GM19463 (cell line): ENCODE measurements at regions not wholly inside any gene's neighbourhood (a gene's known extent, or its start where the extent isn't known, plus 50 kb on each side); places are given as distances from the start of the nearest gene placed in this dataset.
"Not testable (repeated sequence)": the region's sequence is repeated elsewhere in the genome, so short reads cannot be mapped to it uniquely, and the experiment has no call there.

ENCODE experiments used
- ATAC-seq: cut with Tn5 transposase; IDR thresholded peaks from one replicate; pipeline ENCODE4 v1.9.1; 2021; ENCODE audit warnings: mild to moderate bottlenecking, moderate library complexity; ENCODE audit not compliant: unreplicated experiment

GRCh38 chr12:73902260-73902659 is 635.4 kb upstream of the ATXN7L3B start:
- no peak for ATAC-seq

- ATAC-seq = no peak
Measured at GRCh38 chr12:73906757-73907156, 630.9 kb upstream of the ATXN7L3B start.

- ATAC-seq = no peak
Measured at GRCh38 chr12:73935817-73936216, 601.8 kb upstream of the ATXN7L3B start.

GRCh38 chr12:73947326-73948026 is 590.2 kb upstream of the ATXN7L3B start:
- no peak for ATAC-seq

- no peak for ATAC-seq
Measured at GRCh38 chr12:73950507-73950906, 587.1 kb upstream of the ATXN7L3B start.

GRCh38 chr12:73951956-73952703 is 585.5 kb upstream of the ATXN7L3B start:
- no peak for ATAC-seq

- ATAC-seq = no peak
Measured at GRCh38 chr12:73964641-73965040, 573.0 kb upstream of the ATXN7L3B start.

GRCh38 chr12:73973486-73973885 is 564.1 kb upstream of the ATXN7L3B start:
- no peak for ATAC-seq

GRCh38 chr12:73984552-73984951 is 553.1 kb upstream of the ATXN7L3B start:
- ATAC-seq = no peak

GRCh38 chr12:73991138-73991537 is 546.5 kb upstream of the ATXN7L3B start:
- no peak for ATAC-seq

- ATAC-seq = no peak
Measured at GRCh38 chr12:73998894-73999293, 538.7 kb upstream of the ATXN7L3B start.

GRCh38 chr12:74015118-74015517 is 522.5 kb upstream of the ATXN7L3B start:
- ATAC-seq = no peak

- not testable (repeated sequence) for ATAC-seq
Measured at GRCh38 chr12:74016324-74016723, 521.3 kb upstream of the ATXN7L3B start.

- ATAC-seq = no peak
Measured at GRCh38 chr12:74018849-74019248, 518.8 kb upstream of the ATXN7L3B start.

- ATAC-seq = peak; percentile 100
Measured at GRCh38 chr12:74021937-74022336, 515.7 kb upstream of the ATXN7L3B start.

- ATAC-seq = no peak
Measured at GRCh38 chr12:74031045-74031444, 506.6 kb upstream of the ATXN7L3B start.

GRCh38 chr12:74033531-74033930 is 504.1 kb upstream of the ATXN7L3B start:
- ATAC-seq = no peak

GRCh38 chr12:74039138-74039537 is 498.5 kb upstream of the ATXN7L3B start:
- not testable (repeated sequence) for ATAC-seq

- ATAC-seq = no peak
Measured at GRCh38 chr12:74043343-74043742, 494.3 kb upstream of the ATXN7L3B start.

- ATAC-seq = no peak
Measured at GRCh38 chr12:74049348-74049747, 488.3 kb upstream of the ATXN7L3B start.

- no peak for ATAC-seq
Measured at GRCh38 chr12:74051848-74052247, 485.8 kb upstream of the ATXN7L3B start.

- ATAC-seq = no peak
Measured at GRCh38 chr12:74066476-74066875, 471.2 kb upstream of the ATXN7L3B start.
